ENCODE measurements at regions not wholly inside any gene's neighbourhood (a gene's known extent, or its start where the extent isn't known, plus 50 kb on each side); places are given as distances from the start of the nearest gene placed in this dataset.

- TF ChIP-seq ZFX (IDR thresholded peaks at IDR 0.05; ENCODE audit: borderline replicate concordance) (no peak), CTCF (IDR thresholded peaks at IDR 0.05) (no peak)
Observed at GRCh38 chr11:23272095-23272494, 411.8 kb upstream of the CCDC179 start.
